Mesenchymal stem cell (in vitro differentiated cells and primary cell): ENCODE measurements at regions not wholly inside any gene's neighbourhood (a gene's known extent, or its start where the extent isn't known, plus 50 kb on each side); places are given as distances from the start of the nearest gene placed in this dataset.

Experiments
- DNase-seq: peaks from one replicate; pipeline ENCODE4 v3.0.0-alpha.2; 2013
- H2AFZ ChIP-seq: one replicate; pipeline ENCODE4 v1.6.1; 2013; ENCODE audit warnings: low read depth, mild to moderate bottlenecking, control low read depth, inconsistent platforms, low read length, moderate library complexity
- H2AK5ac ChIP-seq: 2 replicates; pipeline ENCODE4 v1.6.1; 2013; ENCODE audit warnings: low read length, moderate library complexity, mild to moderate bottlenecking, inconsistent platforms; ENCODE audit not compliant: severe bottlenecking
- H2BK120ac ChIP-seq: one replicate; pipeline ENCODE4 v1.6.1; 2013; ENCODE audit warnings: low read depth, mild to moderate bottlenecking, inconsistent platforms, low read length, moderate library complexity
- H2BK12ac ChIP-seq, 2 experiments: one replicate each; pipeline ENCODE4 v1.6.1; 2013; ENCODE audit warnings: inconsistent platforms in 2 of 2, low read length in 2 of 2, mild to moderate bottlenecking in 2 of 2, moderate library complexity in 2 of 2, control low read depth in 1 of 2
- H2BK15ac ChIP-seq: one replicate; pipeline ENCODE4 v1.6.1; 2013; ENCODE audit warnings: mild to moderate bottlenecking, low read depth, inconsistent platforms; ENCODE audit not compliant: poor library complexity, severe bottlenecking
- H2BK5ac ChIP-seq: 2 replicates; pipeline ENCODE4 v1.6.1; 2013; ENCODE audit warnings: low read depth, mild to moderate bottlenecking, low read length, control low read depth, inconsistent platforms; ENCODE audit not compliant: poor library complexity, severe bottlenecking
- H3K14ac ChIP-seq, 2 experiments: one replicate each; pipeline ENCODE4 v1.6.1; 2013; ENCODE audit warnings: inconsistent platforms in 2 of 2, low read length in 2 of 2, control low read depth in 1 of 2, mild to moderate bottlenecking in 1 of 2, moderate library complexity in 1 of 2
- H3K18ac ChIP-seq, 2 experiments: one replicate each; pipeline ENCODE4 v1.6.1; 2013; ENCODE audit warnings: inconsistent platforms in 2 of 2, low read length in 2 of 2, control low read depth in 1 of 2, low read depth in 1 of 2, mild to moderate bottlenecking in 1 of 2
- H3K23ac ChIP-seq, 2 experiments: one replicate each; pipeline ENCODE4 v1.6.1; 2013; ENCODE audit warnings: inconsistent platforms in 2 of 2, low read length in 2 of 2, mild to moderate bottlenecking in 2 of 2, moderate library complexity in 2 of 2, control low read depth in 1 of 2
- H3K27ac ChIP-seq: 2 replicates; pipeline ENCODE4 v1.5.1; 2013; ENCODE audit warnings: mild to moderate bottlenecking, moderate library complexity, low read length, control low read depth, inconsistent platforms; ENCODE audit not compliant: poor library complexity, severe bottlenecking
- H3K27me3 ChIP-seq, 2 experiments: 2 replicates each; pipeline versions ENCODE4 v1.6.1 to v1.7.0; 2013; ENCODE audit warnings: low read length in 2 of 2, mild to moderate bottlenecking in 2 of 2, moderate library complexity in 2 of 2, control low read depth in 1 of 2, inconsistent platforms in 1 of 2; ENCODE audit not compliant: control insufficient read depth in 1 of 2, insufficient read depth in 1 of 2
- H3K36me3 ChIP-seq, 2 experiments: 2 replicates each; pipeline versions ENCODE4 v1.6.1 to v1.7.0; 2013; ENCODE audit warnings: low read length in 2 of 2, control low read depth in 1 of 2, inconsistent platforms in 1 of 2, low read depth in 1 of 2, mild to moderate bottlenecking in 1 of 2; ENCODE audit not compliant: insufficient read depth in 2 of 2, control insufficient read depth in 1 of 2
- H3K4ac ChIP-seq, 2 experiments: one replicate each; pipeline ENCODE4 v1.6.1; 2013; ENCODE audit warnings: inconsistent platforms in 2 of 2, low read length in 2 of 2, mild to moderate bottlenecking in 2 of 2, moderate library complexity in 2 of 2, control low read depth in 1 of 2, low read depth in 1 of 2
- H3K4me1 ChIP-seq: 2 replicates; pipeline ENCODE4 v1.6.1; 2013; ENCODE audit warnings: low read depth, low read length, control low read depth; ENCODE audit not compliant: control insufficient read depth, insufficient read depth
- H3K4me2 ChIP-seq: 2 replicates; pipeline ENCODE4 v1.6.1; 2013; ENCODE audit warnings: low read length, mild to moderate bottlenecking, inconsistent platforms; ENCODE audit not compliant: poor library complexity, severe bottlenecking
- H3K4me3 ChIP-seq, 2 experiments: 2 replicates each; pipeline versions ENCODE4 v1.5.1 to v1.7.0; 2013; ENCODE audit warnings: low read length in 2 of 2, mild to moderate bottlenecking in 2 of 2, control low read depth in 1 of 2, low read depth in 1 of 2; ENCODE audit not compliant: insufficient read depth in 1 of 2
- H3K79me1 ChIP-seq: replicated peaks from 2 replicates; pipeline ENCODE4 v1.6.1; 2013; ENCODE audit warnings: mild to moderate bottlenecking, control low read depth, low read length, inconsistent platforms; ENCODE audit not compliant: poor library complexity, severe bottlenecking
- H3K9ac ChIP-seq: 2 replicates; pipeline ENCODE4 v1.7.0; 2013; ENCODE audit warnings: mild to moderate bottlenecking, low read length, moderate library complexity
- H3K9me3 ChIP-seq: 2 replicates; pipeline ENCODE4 v1.7.0; 2013; ENCODE audit warnings: mild to moderate bottlenecking, low read length; ENCODE audit not compliant: control insufficient read depth
- H4K8ac ChIP-seq: one replicate; pipeline ENCODE4 v1.6.1; 2013; ENCODE audit warnings: inconsistent platforms, mild to moderate bottlenecking, low read length, moderate library complexity
- H4K91ac ChIP-seq: one replicate; pipeline ENCODE4 v1.6.1; 2013; ENCODE audit warnings: mild to moderate bottlenecking, low read length, inconsistent platforms
- WGBS: methylation state at CpG from one replicate; pipeline ENCODE4 v1.1.7; 2013; ENCODE audit warnings: mixed read lengths; 5-methylcytosine and 5-hydroxymethylcytosine counted together

DNA sequence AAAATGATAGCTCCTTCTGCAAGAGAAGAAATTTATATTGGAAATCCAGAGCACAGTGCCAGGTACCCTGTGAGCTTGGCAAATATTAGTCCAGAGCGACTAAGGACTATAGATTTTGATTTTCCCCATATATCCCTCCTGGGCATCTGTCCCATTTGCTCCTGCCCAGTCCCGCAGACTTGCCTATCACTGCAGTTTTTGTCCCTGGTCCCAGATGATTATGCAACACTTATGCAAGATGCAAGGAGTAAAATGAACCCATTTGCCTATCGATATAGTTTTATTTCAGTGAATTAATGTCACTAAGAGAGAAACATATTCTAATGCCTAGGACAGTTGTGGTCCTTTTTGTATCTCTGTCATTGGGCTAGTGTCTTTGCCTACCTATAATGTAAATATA, 215.9 kb upstream of the BMP4 start:
- no peak overlapping the region for H2AFZ ChIP-seq
- no peak overlapping the region for H3K27ac ChIP-seq
- H3K18ac ChIP-seq = no peak overlapping the region
- H3K36me3 ChIP-seq = no peaks in the 10 kb centered on the region
- H3K4me3 ChIP-seq = no peak overlapping the region
- no peaks in the 10 kb centered on the region for H3K79me1 ChIP-seq
- DNase-seq = no peak
- H3K4me2 ChIP-seq = no peak overlapping the region
- no peak overlapping the region for H3K9ac ChIP-seq
- H4K91ac ChIP-seq = no peak overlapping the region
- H2BK12ac ChIP-seq = no peak overlapping the region
- WGBS = 100% methylated on average over 2 of the region's 3 CpGs
- no peak overlapping the region for H4K8ac ChIP-seq
- no peak overlapping the region for H3K4ac ChIP-seq
- H3K4me1 ChIP-seq = peaks cover 1% of the 10 kb centered on the region
- H2BK15ac ChIP-seq = no peak overlapping the region
- no peak overlapping the region for H3K23ac ChIP-seq
- no peak overlapping the region for H2BK5ac ChIP-seq
- no peak overlapping the region for H2AK5ac ChIP-seq
- H3K14ac ChIP-seq = no peak overlapping the region
- peaks cover 0 to 2% of the 10 kb centered on the region in 2 experiments for H3K27me3 ChIP-seq
- no peak overlapping the region for H2BK120ac ChIP-seq
- H3K9me3 ChIP-seq = no peaks in the 10 kb centered on the region

DNA sequence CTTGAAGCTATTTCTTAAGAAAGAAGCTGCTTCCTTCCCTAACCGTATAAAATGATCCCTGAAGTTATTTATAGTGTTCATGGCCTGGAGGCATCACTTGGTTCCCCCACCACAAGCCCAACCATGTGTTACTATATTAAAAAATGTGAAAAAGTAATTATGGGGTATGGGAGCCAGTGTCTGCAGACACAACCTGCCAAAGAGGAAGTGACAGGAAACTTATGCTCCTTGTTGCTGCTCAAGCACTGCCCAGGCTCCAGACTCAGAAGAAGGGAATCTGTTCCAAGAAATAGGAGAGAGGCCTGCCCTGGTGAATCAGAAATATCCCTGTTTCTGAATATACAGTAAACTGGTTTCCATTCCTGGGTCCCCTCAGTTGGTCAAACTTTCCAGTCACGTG, 217.2 kb upstream of the BMP4 start:
- peak; percentile 43 for DNase-seq
- WGBS = 66% methylated on average over 1 of the region's 2 CpGs
- Histone ChIP-seq H2AK5ac (no peak overlapping the region), H2BK12ac (peak overlapping the region in 1 of 2 experiments; percentile 57), H3K27ac (no peak overlapping the region), H3K4me1 (peaks cover 5% of the 10 kb centered on the region), H3K9ac (no peak overlapping the region), H3K18ac (peak overlapping the region; percentile 26 to 61), H2BK120ac (peak overlapping the region; percentile 51), H2BK5ac (no peak overlapping the region), H3K4ac (peak overlapping the region in 1 of 2 experiments; percentile 19), H3K23ac (no peak overlapping the region), H3K79me1 (no peaks in the 10 kb centered on the region), H3K36me3 (no peaks in the 10 kb centered on the region), H3K27me3 (peaks cover 0 to 12% of the 10 kb centered on the region in 2 experiments), H3K4me2 (no peak overlapping the region), H2BK15ac (no peak overlapping the region), H4K8ac (peak overlapping the region; percentile 54), H3K14ac (no peak overlapping the region), H3K4me3 (no peak overlapping the region), H4K91ac (peak overlapping the region; percentile 44), H2AFZ (no peak overlapping the region), H3K9me3 (no peaks in the 10 kb centered on the region)

DNA sequence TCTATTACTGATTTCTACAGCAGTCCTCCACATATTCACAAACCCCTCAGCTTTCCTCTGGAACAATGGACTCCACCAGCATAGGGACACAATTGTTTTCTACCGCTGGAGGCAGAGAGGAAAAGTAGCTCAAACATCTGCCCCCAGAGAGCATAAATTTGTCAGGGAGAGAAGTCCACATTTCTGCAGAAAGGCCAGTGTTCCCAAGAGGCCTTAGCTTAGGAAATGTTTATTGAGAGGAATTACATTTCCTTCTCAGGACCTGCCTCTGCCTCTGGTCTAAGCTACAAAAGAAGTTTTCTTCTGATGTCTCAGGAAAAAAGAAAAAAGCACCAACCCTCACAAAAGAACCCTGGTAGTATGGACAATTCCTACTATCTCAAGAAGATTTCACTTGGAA, 217.8 kb upstream of the BMP4 start:
- Histone ChIP-seq H3K4me1 (peaks cover 5% of the 10 kb centered on the region), H2BK12ac (no peak overlapping the region), H2BK15ac (no peak overlapping the region), H3K23ac (no peak overlapping the region), H3K14ac (no peak overlapping the region), H3K79me1 (no peaks in the 10 kb centered on the region), H2BK5ac (no peak overlapping the region), H3K4ac (peak overlapping the region in 1 of 2 experiments; percentile 19), H3K9me3 (no peaks in the 10 kb centered on the region), H3K9ac (peak overlapping the region; percentile 14), H2AK5ac (no peak overlapping the region), H2BK120ac (peak overlapping the region; percentile 51), H3K36me3 (no peaks in the 10 kb centered on the region), H3K18ac (peak overlapping the region in 1 of 2 experiments; percentile 26), H3K27me3 (peaks cover 0 to 15% of the 10 kb centered on the region in 2 experiments), H2AFZ (no peak overlapping the region), H4K91ac (peak overlapping the region; percentile 44), H4K8ac (peak overlapping the region; percentile 57), H3K27ac (no peak overlapping the region), H3K4me2 (no peak overlapping the region), H3K4me3 (no peak overlapping the region)
- peak; percentile 42 for DNase-seq
- WGBS = 22% methylated on average over 1 of the region's 1 CpG

DNA sequence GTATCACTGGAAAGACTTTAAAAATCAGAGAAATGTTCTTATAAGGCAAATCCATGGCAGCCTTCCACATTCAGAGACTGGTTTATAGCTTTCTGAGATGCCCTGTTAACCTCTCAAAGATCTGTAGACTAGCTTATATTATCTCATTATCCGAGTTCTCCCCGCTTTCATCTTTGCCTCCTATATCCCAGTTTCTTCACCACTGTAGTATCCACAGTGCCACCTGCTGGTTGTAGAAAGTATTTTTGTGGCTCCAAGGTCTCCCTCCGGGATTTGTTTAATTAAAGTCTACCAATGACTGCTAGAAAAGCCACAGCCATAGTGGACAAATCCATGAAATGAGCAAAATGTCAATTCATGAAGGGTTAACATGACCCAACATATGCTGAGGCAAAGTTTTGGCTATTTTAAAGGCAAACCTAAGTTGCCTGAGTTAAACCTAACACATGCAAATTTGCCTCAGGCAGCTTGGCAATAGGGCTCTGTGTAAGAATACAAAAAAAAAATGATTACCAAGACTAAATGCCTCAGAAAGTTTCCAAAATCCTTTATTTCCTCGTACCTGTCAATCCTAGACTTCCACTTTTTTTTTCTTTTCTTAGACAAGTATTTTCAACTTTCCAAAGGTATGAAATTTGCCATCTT, 218.8 kb upstream of the BMP4 start:
- H3K27ac ChIP-seq = no peak overlapping the region
- 7% methylated on average over 3 of the region's 4 CpGs for WGBS
- no peak overlapping the region for H2BK15ac ChIP-seq
- H3K18ac ChIP-seq = no peak overlapping the region
- no peak overlapping the region for H3K23ac ChIP-seq
- H3K4me1 ChIP-seq = peaks cover 4% of the 10 kb centered on the region
- no peaks in the 10 kb centered on the region for H3K79me1 ChIP-seq
- DNase-seq = peak; percentile 84
- peaks cover 0 to 19% of the 10 kb centered on the region in 2 experiments for H3K27me3 ChIP-seq
- H3K4me3 ChIP-seq = no peak overlapping the region
- no peak overlapping the region for H4K91ac ChIP-seq
- no peak overlapping the region for H2BK5ac ChIP-seq
- no peak overlapping the region for H3K14ac ChIP-seq
- H3K9ac ChIP-seq = peak overlapping the region; percentile 33
- no peak overlapping the region for H2BK12ac ChIP-seq
- H2AK5ac ChIP-seq = no peak overlapping the region
- no peaks in the 10 kb centered on the region for H3K9me3 ChIP-seq
- no peak overlapping the region for H2BK120ac ChIP-seq
- H3K4me2 ChIP-seq = no peak overlapping the region
- no peak overlapping the region for H3K4ac ChIP-seq
- H3K36me3 ChIP-seq = no peaks in the 10 kb centered on the region
- no peak overlapping the region for H4K8ac ChIP-seq
- H2AFZ ChIP-seq = no peak overlapping the region
